HepG2 (cell line): ENCODE measurements at regions not wholly inside any gene's neighbourhood (a gene's known extent, or its start where the extent isn't known, plus 50 kb on each side); places are given as distances from the start of the nearest gene placed in this dataset.

Source experiments
- DNMT1 ChIP-seq: sonication (generic); formaldehyde crosslinking; IDR thresholded peaks from 2 replicates; pipeline ENCODE4 v1.5.1; 2020; ENCODE audit warnings: mild to moderate bottlenecking, missing genetic modification reagents
- DPF2 ChIP-seq: sonication (generic); formaldehyde crosslinking; IDR thresholded peaks from 2 replicates; pipeline ENCODE4 v1.4.0; 2020; ENCODE audit warnings: mild to moderate bottlenecking, low read depth, missing genetic modification reagents, borderline replicate concordance
- IKZF1 ChIP-seq: fragments of 450-650 bp; IDR thresholded peaks from 2 replicates; pipeline ENCODE4 v1.7.1; 2016
- MZF1 ChIP-seq: sonication (generic); formaldehyde crosslinking; IDR thresholded peaks from 2 replicates; pipeline ENCODE4 v1.8.1; 2023; ENCODE audit warnings: mild to moderate bottlenecking, missing genetic modification reagents, borderline replicate concordance
- SMARCE1 ChIP-seq: fragments of 450-650 bp; IDR thresholded peaks from 2 replicates; pipeline ENCODE4 v1.6.1; 2017; ENCODE audit warnings: borderline replicate concordance

DNA sequence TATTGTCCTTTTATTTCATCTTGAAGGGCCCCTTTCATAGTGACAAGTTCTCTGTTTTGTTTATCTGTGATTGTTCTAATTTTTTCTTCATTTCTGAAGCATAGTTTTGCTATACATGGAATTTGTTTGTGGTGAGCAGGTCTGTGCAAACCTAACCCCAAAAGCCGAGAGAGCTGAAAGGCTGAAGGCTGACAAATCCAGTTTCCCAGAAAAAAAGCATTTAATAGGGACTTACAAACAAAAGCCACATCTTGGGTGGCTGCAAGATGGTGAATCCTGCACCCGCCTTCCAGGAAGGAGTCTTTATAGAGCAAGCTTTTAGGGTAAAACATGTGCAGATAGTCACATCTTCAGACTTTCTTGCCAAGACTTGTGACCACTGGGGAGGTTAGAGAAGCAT is 473.4 kb upstream of the TRIB2 start:
- TF ChIP-seq SMARCE1, result no peak
- TF ChIP-seq MZF1 (CRISPR knock-in tag), result no peak
- TF ChIP-seq DNMT1 (CRISPR knock-in tag), result no peak
- TF ChIP-seq IKZF1, result no peak
- TF ChIP-seq DPF2 (CRISPR knock-in tag), result no peak
